ENCODE measurements at regions not wholly inside any gene's neighbourhood (a gene's known extent, or its start where the extent isn't known, plus 50 kb on each side); places are given as distances from the start of the nearest gene placed in this dataset.
"Not testable (repeated sequence)": the region's sequence is repeated elsewhere in the genome, so short reads cannot be mapped to it uniquely, and the experiment has no call there.

GRCh38 chr22:22960307-22960706, 72.7 kb downstream of the IGLL5 start:
- in situ Hi-C loops (cut with HindIII; ENCODE audit: low pct_unique_long_range_greater_than_20kb, low sequenced_read_pairs) = no loop called here
- DNase-seq (ENCODE audit: low read depth in 1 of 2, low spot score in 1 of 2) = no peak
- no peak for TF ChIP-seq JUND (IDR thresholded peaks at IDR 0.05; ENCODE audit: low read depth)

GRCh38 chr22:22961574-22961973, 74.0 kb downstream of the IGLL5 start:
- no peak for DNase-seq (ENCODE audit: low read depth in 1 of 2, low spot score in 1 of 2)
- no peak for TF ChIP-seq JUND (IDR thresholded peaks at IDR 0.05; ENCODE audit: low read depth)
- in situ Hi-C loops (cut with HindIII; ENCODE audit: low pct_unique_long_range_greater_than_20kb, low sequenced_read_pairs) = no loop called here

- no peak for TF ChIP-seq JUND (IDR thresholded peaks at IDR 0.05; ENCODE audit: low read depth)
- DNase-seq (ENCODE audit: low read depth in 1 of 2, low spot score in 1 of 2) = no peak
- in situ Hi-C loops (cut with HindIII; ENCODE audit: low pct_unique_long_range_greater_than_20kb, low sequenced_read_pairs) = no loop called here
These were observed 80.8 kb downstream of the IGLL5 start for GRCh38 chr22:22968366-22968765.

- DNase-seq (ENCODE audit: low read depth in 1 of 2, low spot score in 1 of 2); in situ Hi-C loops (cut with HindIII; ENCODE audit: low pct_unique_long_range_greater_than_20kb, low sequenced_read_pairs): not testable (repeated sequence)
These were observed 85.0 kb downstream of the IGLL5 start for GRCh38 chr22:22972605-22973004.

GRCh38 chr22:22973336-22973735, 85.7 kb downstream of the IGLL5 start:
- TF ChIP-seq JUND (IDR thresholded peaks at IDR 0.05; ENCODE audit: low read depth) = no peak
- no peak for DNase-seq (ENCODE audit: low read depth in 1 of 2, low spot score in 1 of 2)
- in situ Hi-C loops (cut with HindIII; ENCODE audit: low pct_unique_long_range_greater_than_20kb, low sequenced_read_pairs) = no loop called here

GRCh38 chr22:22974156-22974555, 86.5 kb downstream of the IGLL5 start:
- in situ Hi-C loops (cut with HindIII; ENCODE audit: low pct_unique_long_range_greater_than_20kb, low sequenced_read_pairs) = no loop called here
- no peak for DNase-seq (ENCODE audit: low read depth in 1 of 2, low spot score in 1 of 2)
- TF ChIP-seq JUND (IDR thresholded peaks at IDR 0.05; ENCODE audit: low read depth) = no peak

- DNase-seq (ENCODE audit: low read depth in 1 of 2, low spot score in 1 of 2) = peak in 1 of 2 experiments; percentile 59
- in situ Hi-C loops (cut with HindIII; ENCODE audit: low pct_unique_long_range_greater_than_20kb, low sequenced_read_pairs) = no loop called here
- no peak for TF ChIP-seq JUND (IDR thresholded peaks at IDR 0.05; ENCODE audit: low read depth)
These were observed 87.4 kb downstream of the IGLL5 start for GRCh38 chr22:22974795-22975580.

- TF ChIP-seq JUND (IDR thresholded peaks at IDR 0.05; ENCODE audit: low read depth) = no peak
- no peak for DNase-seq (ENCODE audit: low read depth in 1 of 2, low spot score in 1 of 2)
- in situ Hi-C loops (cut with HindIII; ENCODE audit: low pct_unique_long_range_greater_than_20kb, low sequenced_read_pairs) = no loop called here
These were observed 88.7 kb downstream of the IGLL5 start for GRCh38 chr22:22976033-22976922.

- in situ Hi-C loops (cut with HindIII; ENCODE audit: low pct_unique_long_range_greater_than_20kb, low sequenced_read_pairs) = no loop called here
- DNase-seq (ENCODE audit: low read depth in 1 of 2, low spot score in 1 of 2) = no peak
- no peak for TF ChIP-seq JUND (IDR thresholded peaks at IDR 0.05; ENCODE audit: low read depth)
These were observed 90.0 kb downstream of the IGLL5 start for GRCh38 chr22:22977479-22978200.

- DNase-seq (ENCODE audit: low read depth in 1 of 2, low spot score in 1 of 2) = no peak
- no peak for TF ChIP-seq JUND (IDR thresholded peaks at IDR 0.05; ENCODE audit: low read depth)
- in situ Hi-C loops (cut with HindIII; ENCODE audit: low pct_unique_long_range_greater_than_20kb, low sequenced_read_pairs) = no loop called here
These were observed 91.0 kb downstream of the IGLL5 start for GRCh38 chr22:22978637-22979036.

GRCh38 chr22:22979121-22979724, 91.1 kb upstream of the GNAZ start:
- DNase-seq (ENCODE audit: low read depth in 1 of 2, low spot score in 1 of 2) = no peak
- TF ChIP-seq JUND (IDR thresholded peaks at IDR 0.05; ENCODE audit: low read depth) = no peak
- in situ Hi-C loops (cut with HindIII; ENCODE audit: low pct_unique_long_range_greater_than_20kb, low sequenced_read_pairs) = no loop called here

- in situ Hi-C loops (cut with HindIII; ENCODE audit: low pct_unique_long_range_greater_than_20kb, low sequenced_read_pairs) = no loop called here
These were observed 90.4 kb upstream of the GNAZ start for GRCh38 chr22:22979954-22980353.

More at GRCh38 chr22:22979954-22980353, 90.4 kb upstream of the GNAZ start:
- DNase-seq (ENCODE audit: low read depth in 1 of 2, low spot score in 1 of 2) = no peak
- no peak for TF ChIP-seq JUND (IDR thresholded peaks at IDR 0.05; ENCODE audit: low read depth)
